Brain pericyte (primary cell): ENCODE measurements at regions not wholly inside any gene's neighbourhood (a gene's known extent, or its start where the extent isn't known, plus 50 kb on each side); places are given as distances from the start of the nearest gene placed in this dataset.

Experiments
- DNase-seq: peaks from one replicate; pipeline ENCODE4 v3.0.0-alpha.2; 2012; ENCODE audit warnings: low read depth, low spot score

DNA sequence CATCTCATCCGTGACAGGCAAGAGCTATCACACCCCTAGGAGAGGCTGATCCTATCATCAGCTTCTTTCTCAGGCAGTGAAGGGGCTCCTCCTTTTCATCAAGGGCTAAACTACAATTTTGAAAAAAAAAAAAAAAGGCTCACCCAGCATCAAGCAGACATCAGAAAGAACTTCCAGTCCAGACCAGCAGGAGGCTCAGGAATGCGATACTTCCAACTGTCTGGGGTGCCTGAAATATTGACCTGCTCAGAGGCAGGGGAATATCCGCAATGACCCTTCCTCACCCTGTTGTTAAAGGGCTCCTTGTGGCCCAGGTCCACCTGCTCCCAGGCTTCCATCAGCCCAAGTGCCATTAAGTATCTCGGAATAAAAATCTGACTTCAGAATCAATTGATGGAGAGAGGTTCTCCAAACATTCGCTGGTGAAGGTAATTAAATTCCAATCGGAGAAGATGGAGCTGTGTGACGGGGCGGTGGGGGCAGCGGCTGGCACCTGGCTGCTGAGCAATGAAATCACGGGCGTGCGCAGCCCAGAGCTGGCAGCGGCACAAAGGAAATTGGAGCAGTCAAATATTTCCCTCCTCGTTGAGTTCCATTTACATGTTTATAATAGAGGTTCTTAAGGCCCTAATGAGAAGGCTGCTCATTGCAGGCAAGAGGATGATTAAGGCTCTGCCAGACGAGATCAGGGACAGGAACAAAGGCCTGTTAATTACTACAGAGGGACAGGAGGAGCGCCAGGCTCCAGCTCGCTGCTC lies 69.0 kb upstream of the THY1 start:
- DNase-seq = no peak

DNA sequence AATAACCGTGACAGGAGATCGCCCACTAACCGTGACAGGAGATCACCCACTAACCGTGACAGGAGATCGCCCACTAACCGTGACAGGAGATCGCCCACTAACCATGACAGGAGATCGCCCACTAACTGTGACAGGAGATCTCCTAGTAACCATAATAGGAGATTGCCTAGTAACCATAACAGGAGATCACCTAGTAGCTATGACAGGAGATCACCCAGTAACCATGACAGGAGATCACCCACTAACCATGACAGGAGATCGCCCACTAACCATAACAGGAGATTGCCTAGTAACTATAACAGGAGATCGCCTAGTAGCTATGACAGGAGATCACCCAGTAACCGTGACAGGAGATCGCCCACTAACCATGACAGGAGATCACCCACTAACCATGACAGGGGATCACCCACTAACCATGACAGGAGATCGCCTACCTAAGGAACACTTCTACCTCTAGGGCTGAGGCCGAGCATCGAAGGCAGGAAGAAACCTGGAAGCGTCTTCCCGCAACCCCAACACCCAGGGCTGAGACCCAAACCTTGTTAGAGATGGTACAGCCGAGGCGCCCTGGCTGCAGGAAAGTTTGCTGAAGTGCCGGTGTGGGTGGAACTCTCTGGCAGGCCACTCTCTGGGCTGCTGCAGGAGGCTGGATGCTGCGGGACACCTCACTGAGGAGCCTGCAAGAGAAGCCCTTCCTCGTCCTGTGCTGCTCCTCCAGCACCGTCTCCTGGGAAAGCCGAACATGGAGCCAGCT lies 67.5 kb upstream of the THY1 start:
- no peak for DNase-seq

DNA sequence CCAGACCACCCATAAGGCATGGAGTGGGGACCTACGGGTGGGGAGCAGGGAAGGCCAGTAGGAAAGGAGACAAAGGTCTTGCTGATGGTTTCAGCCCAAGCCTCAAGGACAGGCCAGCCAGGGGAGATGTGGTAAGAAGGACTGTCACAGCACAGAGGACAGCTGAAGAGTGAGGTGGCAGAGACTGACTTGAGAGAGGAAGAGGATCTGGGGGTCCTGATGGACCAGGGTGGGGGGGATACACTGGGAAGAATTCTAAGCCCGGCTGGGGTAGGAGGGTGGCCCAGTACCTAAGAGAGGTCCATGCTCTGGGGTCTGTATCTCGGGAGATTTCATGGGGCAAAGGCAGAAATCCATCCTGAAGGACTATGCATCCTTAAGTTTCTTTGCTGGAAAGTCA lies 66.1 kb upstream of the THY1 start:
- DNase-seq = no peak

DNA sequence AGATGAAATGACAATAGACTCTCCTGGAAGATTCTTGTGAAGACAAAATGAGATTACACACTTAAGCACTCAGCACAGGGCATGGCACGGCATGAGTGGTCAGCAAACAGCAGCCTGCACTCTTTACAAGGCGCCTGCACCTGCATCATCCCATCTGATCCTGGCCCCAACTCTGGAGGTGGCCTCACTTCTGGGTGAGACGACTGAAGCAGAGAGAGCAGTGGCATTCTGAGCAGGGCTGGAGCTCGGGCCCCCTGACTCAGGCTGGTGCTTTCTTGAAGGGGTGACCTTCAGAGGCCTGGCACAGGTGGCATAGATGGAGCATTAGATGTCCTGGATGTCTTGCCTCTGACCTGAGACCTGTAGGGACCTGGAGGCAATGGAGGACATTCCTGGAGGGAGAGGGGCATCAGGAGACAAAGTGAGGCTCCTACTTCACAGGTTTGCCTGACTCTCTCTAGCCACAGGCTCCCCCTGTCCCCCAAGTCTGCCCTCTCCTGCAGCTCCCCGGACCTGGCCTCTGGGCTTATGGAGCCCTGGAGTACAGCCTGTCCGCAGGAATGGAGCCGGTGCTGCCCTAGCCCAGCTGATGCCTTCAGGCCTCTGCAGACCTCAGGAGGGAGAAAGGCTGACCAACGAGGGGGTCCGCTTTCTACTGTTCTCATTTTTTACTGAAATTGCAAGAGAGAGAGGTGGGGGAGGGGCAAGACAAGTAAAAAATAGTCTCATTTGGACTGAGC lies 65.5 kb upstream of the THY1 start:
- DNase-seq = no peak

DNA sequence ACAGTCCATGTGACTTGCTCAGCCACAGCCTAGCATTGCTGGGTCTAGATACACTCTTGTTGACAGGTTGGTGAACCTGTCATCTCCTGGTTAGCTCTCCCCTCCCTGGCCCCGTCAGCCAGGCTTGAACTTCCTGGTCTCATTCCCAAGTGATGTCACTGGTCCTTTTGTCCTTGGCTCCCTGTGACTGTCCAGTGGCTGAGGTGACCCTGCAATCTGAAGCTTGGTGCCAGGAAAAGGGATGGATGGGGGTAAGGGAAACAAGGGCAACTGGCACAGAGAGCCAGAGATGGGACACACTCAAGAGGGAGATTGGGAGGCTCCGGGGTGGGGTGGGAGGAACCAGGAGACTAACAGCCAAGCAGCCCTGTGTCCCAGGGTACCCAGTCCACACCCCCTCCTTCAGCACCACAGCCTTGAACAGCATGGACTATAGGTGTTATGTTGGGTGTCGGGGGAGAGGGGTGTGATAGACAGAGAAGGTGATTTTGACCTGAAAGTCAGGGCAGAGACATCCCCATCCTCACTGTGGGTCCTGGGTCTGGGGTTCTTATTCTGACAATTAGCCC lies 63.8 kb upstream of the THY1 start:
- DNase-seq = no peak

DNA sequence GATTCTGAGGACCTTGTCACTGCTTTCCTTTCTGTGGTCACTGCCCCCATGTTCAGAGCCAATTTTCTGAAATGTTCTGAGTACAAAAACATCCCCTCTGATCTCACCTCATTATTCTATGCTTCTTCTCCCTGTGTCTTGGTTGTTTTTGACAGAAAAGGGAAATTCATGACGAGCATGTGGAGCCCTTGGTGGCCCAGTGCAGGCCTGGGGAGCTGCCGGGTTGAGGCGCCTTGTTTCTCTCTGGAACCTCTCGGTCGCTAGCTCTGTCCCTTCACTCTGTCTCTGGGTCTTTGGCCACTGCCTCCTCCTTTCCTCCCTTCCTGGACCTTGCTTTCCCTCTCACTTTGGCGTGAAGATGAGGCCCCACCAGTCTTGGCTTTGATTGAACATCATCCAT lies 63.0 kb upstream of the THY1 start:
- no peak for DNase-seq

DNA sequence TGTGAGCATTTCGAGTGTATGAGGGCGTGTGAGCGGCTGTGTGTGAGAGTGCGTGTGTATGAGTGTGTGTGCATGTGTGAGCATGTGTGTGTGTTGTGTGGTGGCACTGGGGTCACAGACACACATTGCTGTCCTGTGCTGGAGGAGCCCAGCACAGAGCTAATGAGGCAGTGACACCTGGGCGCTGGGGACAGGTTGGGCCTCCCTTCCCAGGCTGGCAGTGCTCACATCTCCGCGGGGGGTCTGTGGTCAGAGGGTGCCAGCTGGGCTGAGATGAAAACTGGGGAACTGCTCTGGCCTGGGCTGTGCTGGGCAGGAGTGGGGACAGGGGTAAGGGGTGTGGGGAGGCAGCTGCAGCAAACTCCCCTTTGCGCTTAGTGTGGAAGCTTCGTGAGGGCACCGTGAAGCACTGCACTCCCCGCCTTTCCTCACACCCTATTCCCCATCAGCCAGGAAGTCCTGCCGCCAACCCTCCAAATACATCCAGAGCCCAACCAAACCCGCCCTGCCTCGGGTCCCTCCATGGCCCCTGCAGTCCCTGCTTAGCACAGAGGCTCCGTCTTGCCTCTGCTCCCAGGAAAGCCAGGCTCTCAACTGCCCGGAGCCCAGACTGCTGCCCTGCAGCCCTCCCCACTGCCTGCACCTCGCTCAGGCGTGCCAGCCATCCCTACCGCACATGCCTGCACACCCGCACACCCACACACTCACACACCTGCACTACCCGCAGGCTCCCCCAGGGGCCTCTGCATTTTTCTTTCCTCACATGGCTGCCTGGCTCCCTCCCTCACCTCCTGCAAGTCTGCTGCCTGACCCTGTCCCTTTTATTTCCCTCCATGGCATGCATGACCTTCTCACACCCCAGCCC lies 62.0 kb upstream of the THY1 start:
- DNase-seq = no peak

DNA sequence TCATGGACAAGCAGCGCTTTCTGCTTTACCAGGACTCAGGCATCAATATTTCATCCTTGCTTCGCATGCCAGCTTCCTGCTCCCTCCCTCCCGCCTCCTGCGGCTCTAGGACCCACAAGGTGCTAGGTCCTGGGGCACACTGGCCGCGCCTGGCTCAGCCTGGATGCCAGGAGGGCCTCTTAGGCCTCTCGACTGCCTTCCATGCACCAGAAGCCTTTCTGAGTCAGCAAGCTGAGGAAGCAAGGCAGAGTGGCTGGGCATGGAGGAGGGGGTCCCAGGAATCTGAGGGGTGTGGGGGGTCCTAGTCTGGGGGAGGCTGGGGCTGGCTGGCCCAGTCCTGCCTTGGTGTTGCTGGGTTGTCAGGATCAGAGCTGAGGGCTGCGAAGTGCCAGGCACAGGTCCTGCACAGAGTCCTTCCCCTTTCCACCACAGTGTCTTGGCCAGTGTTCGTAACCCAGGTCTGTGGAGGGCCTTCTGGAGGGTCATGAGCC lies 61.0 kb upstream of the THY1 start:
- DNase-seq = no peak

DNA sequence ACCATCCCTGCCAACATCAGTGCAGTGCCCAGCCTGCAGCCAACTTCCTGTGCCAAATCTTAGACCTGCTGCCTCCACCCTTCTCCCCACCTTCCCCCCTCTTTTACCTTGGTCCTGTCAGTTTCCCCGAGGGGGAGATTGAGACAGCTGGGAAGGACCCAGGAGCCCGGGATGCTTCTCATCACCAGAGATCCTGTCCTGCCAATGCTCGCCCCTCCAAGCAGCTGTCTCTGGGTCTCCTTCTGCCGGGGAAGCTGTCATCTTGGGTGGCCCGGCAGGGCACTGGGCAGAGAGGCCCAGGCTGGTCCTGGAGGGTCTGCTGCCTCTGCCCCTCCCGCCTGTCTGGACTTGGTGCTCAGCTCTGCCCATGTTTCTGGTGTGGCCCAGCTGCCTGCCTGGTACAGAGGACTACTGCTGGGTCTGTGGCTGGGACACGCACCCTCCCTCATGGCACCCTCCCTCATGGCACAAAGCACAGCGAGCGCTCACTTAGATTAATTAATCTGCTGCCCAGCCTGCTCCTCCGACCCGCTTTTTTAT lies 60.4 kb upstream of the THY1 start:
- no peak for DNase-seq

DNA sequence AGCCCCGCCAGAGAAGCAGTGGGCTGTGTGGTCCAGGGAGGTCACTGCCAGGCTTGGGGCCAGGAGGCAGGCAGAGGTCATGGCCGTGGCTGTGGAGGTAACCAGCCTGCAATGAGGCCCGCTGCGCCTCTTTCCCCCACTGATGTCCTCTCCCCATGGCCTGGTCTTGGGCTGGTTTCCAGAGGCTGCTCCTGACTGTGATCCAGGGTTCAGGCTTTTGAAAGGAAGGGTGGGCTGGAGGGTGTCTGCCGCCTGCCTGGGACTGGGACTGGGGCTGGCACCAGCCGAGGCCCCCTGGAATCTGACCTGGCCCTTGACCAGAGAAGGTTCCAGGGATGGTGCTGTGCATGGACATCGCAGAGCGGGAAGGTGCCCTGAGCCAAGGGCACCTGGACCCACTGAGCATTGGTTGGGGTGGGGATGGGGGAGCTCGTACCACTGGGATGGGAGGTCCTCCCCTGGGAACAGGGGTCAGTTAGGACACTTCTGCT lies 59.6 kb upstream of the THY1 start:
- DNase-seq = no peak

DNA sequence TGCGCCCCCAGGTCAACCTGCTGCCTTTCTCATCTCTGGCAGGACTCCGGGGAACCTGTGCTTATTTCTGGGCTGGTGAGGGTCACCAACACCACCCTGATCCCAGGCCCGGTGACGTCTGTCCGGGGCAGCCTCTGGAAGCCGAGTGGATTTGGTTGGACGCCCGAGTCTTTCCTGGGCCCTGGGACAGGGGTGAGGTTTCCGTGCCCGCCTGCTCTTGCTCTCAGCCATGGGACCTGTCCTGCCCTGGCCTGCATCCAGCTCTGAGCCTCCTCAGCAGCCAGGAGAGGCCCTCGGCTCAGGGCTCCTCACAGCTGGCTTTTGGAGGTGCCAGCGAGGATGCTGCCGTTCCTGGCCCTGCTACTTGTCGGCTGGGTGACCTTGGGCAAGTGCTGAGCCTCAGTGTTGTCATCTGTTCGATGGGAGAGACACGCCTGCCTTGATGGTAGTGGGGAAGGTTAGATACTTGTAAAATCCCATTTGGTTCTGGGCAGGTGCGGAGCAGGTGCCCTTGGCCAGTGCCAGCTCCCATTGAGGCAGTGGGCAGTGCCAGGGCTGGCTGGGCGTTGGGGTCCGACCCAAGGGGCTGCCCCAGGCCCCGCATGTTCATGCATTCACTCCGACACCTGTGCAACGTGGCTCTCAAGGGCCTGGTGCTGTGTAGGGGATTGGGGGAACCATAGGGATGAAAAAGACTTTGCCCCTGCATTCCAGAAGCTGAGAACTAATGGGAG lies 58.9 kb upstream of the THY1 start:
- no peak for DNase-seq

DNA sequence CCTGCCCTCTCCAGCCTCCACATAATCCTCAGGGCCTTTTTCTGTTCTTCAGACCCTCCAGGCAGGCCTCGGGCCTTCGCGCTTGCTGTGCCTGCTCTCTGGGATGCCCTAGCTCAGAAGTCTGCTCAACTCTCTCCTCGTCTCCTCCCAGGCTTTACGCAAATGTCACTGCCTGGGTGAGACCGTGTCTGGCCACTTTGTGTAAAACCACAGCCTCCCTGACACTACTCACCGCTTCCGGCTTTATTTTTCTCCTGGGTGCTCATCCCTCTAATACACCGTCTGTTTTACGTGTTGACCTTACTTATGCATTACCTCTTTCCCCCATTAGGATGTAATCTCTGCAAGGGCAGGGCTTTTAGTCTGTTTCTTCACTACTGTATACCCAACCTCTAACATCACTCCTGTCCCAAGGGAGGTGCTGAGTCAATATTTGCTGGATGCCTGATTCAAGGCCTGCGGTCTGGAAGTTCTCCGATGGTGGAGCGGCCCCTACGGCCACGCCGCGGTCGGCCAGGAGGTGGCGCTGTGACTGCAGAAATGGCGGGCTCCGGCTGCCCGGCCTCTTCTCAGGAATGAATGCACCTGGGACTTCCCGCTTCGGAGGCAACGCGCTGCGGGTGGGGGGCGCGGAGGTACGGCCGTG lies 58.2 kb upstream of the THY1 start:
- DNase-seq = peak; percentile 76

DNA sequence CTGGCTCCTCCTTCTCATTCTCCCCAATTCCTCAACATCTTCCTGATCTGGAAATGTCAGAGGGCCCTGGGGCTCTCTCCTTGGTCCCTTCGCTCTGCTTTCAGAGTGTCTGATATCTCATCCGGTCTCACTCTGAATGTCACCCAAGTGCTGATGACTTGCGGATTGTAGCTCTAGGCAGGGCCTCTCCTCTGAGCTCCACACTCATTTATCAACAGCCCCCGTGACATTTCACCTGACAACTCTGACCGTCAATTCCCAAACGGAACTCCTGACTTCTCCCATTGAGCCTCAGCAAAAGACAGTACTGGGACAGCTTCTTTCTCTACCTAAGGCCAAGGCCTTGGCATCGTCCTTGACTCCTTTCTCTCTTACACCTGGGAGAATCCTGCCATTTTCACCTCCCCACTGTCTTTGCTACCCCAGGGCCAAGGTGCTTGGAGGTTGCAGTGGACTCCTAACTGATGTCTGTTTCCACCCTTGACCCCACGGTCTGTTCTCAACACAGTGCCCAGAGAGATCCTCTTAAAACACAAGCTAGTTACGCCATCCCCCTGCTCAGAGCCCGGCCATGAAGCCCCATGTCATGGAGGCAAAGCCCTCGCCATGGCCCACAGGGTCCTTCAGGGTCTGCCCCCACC lies 57.5 kb upstream of the THY1 start:
- DNase-seq = no peak

DNA sequence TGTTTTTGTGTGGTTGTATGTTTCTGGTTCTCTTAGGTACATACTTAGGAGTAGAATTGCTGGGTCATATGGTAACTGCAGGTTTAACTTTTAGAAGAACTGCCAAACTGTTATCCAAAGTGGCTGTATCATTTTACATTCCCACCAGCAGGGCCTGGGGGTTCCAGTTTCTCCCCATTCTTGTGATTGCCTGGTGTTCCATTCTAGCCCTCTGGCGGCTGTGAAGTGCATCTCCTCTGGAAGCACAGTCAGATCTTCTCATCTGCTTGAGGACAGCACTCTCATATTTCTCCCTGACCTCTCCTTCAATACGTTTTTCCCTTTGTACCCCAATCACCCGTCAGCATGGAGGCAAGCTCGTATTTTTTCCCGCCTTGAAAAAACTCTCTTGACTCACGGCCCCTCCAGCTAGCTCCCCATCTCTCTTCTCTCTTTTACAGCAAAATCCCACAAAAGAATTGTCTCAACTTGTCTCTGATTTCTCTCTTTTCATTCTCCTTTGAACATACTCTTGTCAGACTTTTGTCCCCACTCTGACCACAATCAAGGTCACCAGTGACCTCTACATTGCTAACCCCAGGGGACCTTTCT lies 56.8 kb upstream of the THY1 start:
- DNase-seq = no peak

DNA sequence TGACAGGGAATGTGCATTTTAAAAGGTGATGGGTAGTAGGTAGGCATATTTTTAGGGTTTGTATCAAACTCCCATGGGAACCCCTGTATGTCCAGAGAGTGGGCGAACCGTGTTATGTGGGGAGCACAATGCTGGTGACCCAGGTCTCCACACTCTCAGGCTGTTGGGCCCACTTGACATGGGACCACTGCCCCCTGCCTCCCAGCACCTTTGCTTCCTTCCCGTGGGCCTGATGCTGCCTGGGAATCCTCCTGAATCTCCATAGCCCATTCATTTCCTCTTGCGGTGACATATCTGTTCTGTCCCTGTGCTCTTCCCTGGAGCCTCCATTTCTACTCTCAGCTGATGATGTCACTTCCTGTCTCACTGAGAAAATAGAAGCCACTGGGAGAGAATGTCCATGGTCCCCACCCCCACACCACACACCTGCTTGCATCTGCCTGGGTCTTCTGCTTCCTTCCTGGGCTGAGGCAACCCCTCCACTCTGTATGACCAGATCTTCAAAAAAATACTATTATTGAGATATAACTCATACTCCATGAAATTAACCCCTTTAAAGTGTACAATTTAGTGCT lies 55.8 kb upstream of the THY1 start:
- DNase-seq = no peak

DNA sequence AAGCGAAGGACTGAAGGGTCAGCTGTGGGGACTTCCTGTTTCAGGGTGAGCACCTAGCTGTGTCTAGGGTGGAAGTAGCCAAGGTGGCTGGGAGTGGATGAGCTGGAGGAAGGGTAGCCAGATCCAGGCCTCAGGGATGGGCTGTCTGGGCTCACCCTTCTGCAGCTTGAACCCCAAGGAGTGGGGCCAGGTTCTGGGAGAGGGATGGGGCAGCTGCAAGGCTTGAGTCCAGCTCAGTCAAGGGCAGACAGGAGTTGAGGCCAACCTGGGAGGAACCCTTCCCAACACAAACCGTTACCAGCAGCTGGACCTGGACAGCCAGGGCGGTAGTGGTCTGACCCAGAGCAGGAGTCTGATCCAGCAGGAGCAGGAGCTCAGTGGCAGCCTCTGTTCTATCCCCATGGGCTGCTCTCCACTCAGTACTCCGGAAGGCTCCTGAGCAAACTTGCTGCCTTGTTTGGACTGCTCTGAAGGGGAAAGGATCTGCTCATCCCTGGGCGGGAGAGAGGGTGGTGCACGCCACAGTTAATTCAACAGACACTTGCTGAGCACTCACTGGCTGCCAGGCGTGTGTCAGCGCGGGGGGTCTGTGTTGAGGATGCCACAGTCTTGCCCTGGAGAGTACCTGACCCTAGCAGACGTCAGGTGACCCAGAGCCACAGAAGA lies 53.8 kb upstream of the THY1 start:
- DNase-seq = no peak

DNA sequence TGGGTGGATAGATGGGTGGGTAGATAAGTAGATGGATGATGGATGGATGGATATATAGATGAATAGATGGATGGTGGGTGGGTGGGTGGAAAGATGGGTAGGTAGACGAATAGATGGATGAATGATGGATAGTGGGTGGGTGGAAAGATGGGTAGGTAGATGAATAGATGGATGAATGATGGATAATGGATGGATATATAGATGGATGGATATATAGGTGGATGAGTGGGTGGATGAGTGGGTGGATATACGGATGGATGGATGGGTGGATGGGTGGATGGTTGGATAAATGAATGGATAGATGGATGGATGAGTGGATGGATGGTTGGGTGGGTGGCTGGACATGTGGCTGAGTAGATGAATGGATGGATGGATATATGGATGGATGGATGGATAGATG lies 53.1 kb upstream of the THY1 start:
- DNase-seq = no peak
